Body of pancreas (tissue), 4 donors: ENCODE measurements at regions not wholly inside any gene's neighbourhood (a gene's known extent, or its start where the extent isn't known, plus 50 kb on each side); places are given as distances from the start of the nearest gene placed in this dataset.

Experiments
- POLR2A ChIP-seq, 3 donors: fragments of 450-650 bp; IDR thresholded peaks; one replicate each; pipeline ENCODE4 v1.6.1; 2016; ENCODE audit warnings: antibody characterized with exemption in 3 of 3, mild to moderate bottlenecking in 2 of 3
- TF ChIP-seq, protein P1 (sequence below), 7 experiments: fragments of 450-650 bp in 4 of 7; fragments of 200-600 bp in 3 of 7; sonication (generic) in 3 of 7; IDR thresholded peaks; one replicate each; pipeline ENCODE4 v1.5.1; 2016 to 2019; ENCODE audit warnings: antibody characterized with exemption in 7 of 7

- TF ChIP-seq, protein P1, sequence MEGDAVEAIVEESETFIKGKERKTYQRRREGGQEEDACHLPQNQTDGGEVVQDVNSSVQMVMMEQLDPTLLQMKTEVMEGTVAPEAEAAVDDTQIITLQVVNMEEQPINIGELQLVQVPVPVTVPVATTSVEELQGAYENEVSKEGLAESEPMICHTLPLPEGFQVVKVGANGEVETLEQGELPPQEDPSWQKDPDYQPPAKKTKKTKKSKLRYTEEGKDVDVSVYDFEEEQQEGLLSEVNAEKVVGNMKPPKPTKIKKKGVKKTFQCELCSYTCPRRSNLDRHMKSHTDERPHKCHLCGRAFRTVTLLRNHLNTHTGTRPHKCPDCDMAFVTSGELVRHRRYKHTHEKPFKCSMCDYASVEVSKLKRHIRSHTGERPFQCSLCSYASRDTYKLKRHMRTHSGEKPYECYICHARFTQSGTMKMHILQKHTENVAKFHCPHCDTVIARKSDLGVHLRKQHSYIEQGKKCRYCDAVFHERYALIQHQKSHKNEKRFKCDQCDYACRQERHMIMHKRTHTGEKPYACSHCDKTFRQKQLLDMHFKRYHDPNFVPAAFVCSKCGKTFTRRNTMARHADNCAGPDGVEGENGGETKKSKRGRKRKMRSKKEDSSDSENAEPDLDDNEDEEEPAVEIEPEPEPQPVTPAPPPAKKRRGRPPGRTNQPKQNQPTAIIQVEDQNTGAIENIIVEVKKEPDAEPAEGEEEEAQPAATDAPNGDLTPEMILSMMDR (IDR thresholded peaks at IDR 0.05): no peak
- no peak for TF ChIP-seq POLR2A (IDR thresholded peaks at IDR 0.05)
These were observed 105.3 kb upstream of the C16orf82 start for GRCh38 chr16:26961459-26961858.
